HG02678 (cell line): ENCODE measurements at regions not wholly inside any gene's neighbourhood (a gene's known extent, or its start where the extent isn't known, plus 50 kb on each side); places are given as distances from the start of the nearest gene placed in this dataset.

Source experiments
- ATAC-seq: cut with Tn5 transposase; IDR thresholded peaks from one replicate; pipeline ENCODE4 v1.9.1; 2021; ENCODE audit warnings: mild to moderate bottlenecking, moderate library complexity; ENCODE audit not compliant: unreplicated experiment

- ATAC-seq, result no peak
Observed at GRCh38 chr11:116232364-116232828, 540.4 kb downstream of the BUD13 start.

- ATAC-seq, result no peak
Observed at GRCh38 chr11:116231543-116231942, 541.2 kb downstream of the BUD13 start.

GRCh38 chr11:116230438-116230837 lies 542.3 kb downstream of the BUD13 start:
- no peak for ATAC-seq

- ATAC-seq, result no peak
Observed at GRCh38 chr11:116229236-116229970, 543.4 kb downstream of the BUD13 start.

GRCh38 chr11:116226731-116227130 lies 546.1 kb downstream of the BUD13 start:
- no peak for ATAC-seq

- ATAC-seq, result no peak
Observed at GRCh38 chr11:116225784-116226585, 546.8 kb downstream of the BUD13 start.

- no peak for ATAC-seq
Observed at GRCh38 chr11:116225236-116225635, 547.6 kb downstream of the BUD13 start.

GRCh38 chr11:116224889-116225200 lies 547.9 kb downstream of the BUD13 start:
- no peak for ATAC-seq

- ATAC-seq, result no peak
Observed at GRCh38 chr11:116224154-116224888, 548.5 kb downstream of the BUD13 start.

GRCh38 chr11:116221351-116221750 lies 551.4 kb downstream of the BUD13 start:
- ATAC-seq, result no peak

- ATAC-seq, result no peak
Observed at GRCh38 chr11:116219171-116219635, 553.6 kb downstream of the BUD13 start.

- ATAC-seq, result no peak
Observed at GRCh38 chr11:116217441-116217840, 555.3 kb downstream of the BUD13 start.

GRCh38 chr11:116217006-116217405 lies 555.8 kb downstream of the BUD13 start:
- ATAC-seq, result no peak

GRCh38 chr11:116215471-116216113 lies 557.2 kb downstream of the BUD13 start:
- ATAC-seq, result no peak

GRCh38 chr11:116211147-116211546 lies 561.6 kb downstream of the BUD13 start:
- no peak for ATAC-seq

- ATAC-seq, result no peak
Observed at GRCh38 chr11:116210663-116211062, 562.1 kb downstream of the BUD13 start.

- no peak for ATAC-seq
Observed at GRCh38 chr11:116209255-116209654, 563.5 kb downstream of the BUD13 start.

GRCh38 chr11:116207421-116208141 lies 565.2 kb downstream of the BUD13 start:
- no peak for ATAC-seq

GRCh38 chr11:116207019-116207418 lies 565.8 kb downstream of the BUD13 start:
- no peak for ATAC-seq

GRCh38 chr11:116202922-116203321 lies 569.9 kb downstream of the BUD13 start:
- ATAC-seq, result no peak
